NCI-H446 (cell line): ENCODE measurements at regions not wholly inside any gene's neighbourhood (a gene's known extent, or its start where the extent isn't known, plus 50 kb on each side); places are given as distances from the start of the nearest gene placed in this dataset.

Source experiments
- DNase-seq, 2 experiments: peaks; one replicate each; lab custom pipeline; 2025; lab: John Stamatoyannopoulos, UW

DNA sequence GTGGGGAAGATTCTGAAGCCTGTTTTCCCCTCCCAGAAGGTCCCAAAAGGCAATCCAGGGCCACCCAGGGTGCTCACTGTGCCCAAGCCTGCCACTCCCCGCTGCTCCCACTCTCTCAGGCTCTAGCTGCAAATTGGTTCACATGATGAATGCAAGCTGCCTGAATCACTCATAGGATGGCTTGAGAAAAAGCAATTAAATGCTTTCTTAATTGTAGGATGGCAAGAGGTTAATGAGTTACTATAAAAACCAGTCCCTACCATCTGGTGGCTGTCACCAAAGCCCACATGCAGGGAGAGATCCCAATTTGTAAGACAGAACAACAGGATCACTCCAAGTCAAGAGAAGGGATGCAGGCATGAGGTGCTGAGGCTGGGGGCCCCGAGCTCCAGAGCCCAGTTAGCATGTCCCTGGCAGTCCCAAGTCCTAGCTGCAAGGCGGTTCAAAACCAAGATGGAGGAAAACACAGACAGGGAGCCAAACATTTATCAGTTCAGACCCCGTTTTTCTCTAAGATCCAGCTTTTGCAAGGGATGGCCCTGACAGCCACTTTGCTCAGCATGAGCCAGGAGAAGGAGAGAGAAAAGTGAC lies 207.1 kb downstream of the UACA start:
- DNase-seq, result no peak

GRCh38 chr15:70555713-70556112 lies 207.6 kb downstream of the UACA start:
- no peak for DNase-seq

- DNase-seq, result no peak
Measured at GRCh38 chr15:70547846-70548487, 215.4 kb downstream of the UACA start.

DNA sequence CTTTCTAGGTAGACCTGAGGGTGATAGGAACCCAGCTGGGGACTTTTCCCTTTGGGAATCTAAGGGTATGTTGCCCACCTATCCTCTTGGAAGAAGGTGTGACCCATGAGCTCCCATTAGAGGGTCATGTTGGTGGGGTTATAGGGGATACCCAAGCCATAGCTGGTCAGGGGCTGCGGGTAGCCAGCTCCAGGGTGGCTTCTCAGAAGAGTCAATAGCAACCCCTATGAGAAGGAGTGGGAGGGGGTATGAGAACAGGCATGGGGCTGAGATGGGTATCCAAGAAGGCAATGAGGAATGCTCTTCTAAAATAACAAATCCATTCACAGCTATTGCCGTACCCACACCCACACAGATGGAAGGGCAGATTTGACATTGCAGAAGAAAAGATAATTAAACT lies 217.8 kb downstream of the UACA start:
- no peak for DNase-seq

DNA sequence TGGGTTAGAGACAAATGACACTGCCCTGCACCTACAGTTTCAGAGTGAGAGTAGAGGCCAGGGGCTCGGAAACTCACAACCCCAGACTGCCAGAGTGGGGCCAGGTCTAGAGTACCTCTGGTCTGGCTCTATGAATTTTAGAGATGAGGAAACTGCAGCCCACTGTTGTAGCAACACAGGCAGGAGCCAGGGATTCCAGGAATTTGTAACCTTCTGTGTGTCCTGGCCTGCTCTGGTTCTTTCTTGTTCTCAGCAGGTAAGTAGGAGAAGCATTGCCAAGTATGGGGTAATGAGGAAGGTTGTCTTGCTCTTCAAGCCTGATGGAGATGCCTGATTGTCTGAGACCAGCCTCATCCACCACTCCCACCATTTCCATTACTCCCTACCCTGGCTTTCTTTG lies 221.8 kb downstream of the UACA start:
- DNase-seq, result no peak

DNA sequence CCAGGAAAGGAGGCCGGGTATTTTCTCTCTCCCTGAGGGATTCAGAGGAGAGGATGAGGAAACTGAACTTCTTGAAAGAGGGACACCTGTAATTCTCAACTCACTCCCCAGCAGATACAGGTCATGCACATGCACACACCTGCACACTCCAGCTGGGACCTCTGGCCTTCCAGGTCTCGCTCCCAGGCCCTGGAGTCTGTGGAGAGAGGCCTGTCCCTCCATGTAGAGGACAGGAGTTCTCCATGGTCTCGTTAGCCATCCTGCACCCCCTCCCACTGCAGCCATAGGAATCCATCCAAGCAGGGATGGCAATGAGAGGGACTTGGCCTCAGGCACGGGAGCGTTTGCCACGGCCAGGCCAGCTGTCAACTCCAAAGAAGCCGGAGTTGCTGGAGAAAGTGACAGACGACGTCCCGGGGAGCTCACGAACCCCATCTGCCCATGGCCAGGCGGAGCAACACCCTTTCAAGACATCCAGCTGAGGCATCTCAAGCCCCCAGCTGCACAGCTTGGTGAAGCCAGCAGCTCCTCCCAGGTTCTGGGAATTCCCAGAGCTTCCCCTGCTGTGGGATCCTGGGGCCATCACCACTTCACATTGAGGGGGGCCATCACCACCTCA lies 223.3 kb downstream of the UACA start:
- DNase-seq, result no peak

DNA sequence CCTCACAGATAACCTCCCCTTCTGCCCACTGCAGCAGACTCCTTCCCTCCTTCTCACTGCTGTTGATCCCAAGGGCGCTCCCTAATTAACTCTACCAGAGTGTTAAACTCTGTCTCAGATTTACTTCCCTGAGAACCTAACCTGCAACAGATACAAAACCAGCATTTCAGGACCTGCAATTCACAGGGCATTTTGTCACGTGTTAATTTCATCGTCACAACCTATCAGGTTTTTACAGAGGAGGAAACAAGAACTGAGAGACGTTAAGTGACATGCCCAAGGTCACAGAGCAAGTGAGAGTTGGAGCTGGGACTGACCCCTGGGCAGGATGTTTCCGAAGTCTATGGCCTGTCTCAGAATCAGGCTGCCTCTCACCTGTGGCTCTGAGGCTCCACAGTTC lies 223.9 kb downstream of the UACA start:
- DNase-seq, result no peak

- DNase-seq, result no peak
Measured at GRCh38 chr15:70538278-70538677, 225.1 kb downstream of the UACA start.

DNA sequence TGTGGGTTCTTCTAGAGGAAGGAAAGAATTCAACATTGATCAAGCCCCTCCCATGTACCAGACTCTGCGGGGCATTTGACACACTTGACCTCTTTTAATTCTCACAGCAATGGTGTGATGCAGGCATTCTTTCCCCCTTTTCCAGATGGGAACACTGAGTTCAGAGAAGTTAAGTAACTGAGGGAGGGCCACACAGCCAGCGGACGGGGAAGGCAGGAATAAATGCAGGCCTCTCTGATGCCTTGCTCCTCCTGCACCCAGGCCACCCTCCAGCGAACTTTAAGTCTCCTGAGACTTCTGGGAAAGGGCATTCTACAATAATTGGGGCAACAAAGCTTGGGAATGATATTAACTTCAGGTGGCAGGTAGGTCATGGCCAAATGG lies 227.4 kb downstream of the UACA start:
- no peak for DNase-seq

- no peak for DNase-seq
Measured at GRCh38 chr15:70535071-70535954, 228.0 kb downstream of the UACA start.

DNA sequence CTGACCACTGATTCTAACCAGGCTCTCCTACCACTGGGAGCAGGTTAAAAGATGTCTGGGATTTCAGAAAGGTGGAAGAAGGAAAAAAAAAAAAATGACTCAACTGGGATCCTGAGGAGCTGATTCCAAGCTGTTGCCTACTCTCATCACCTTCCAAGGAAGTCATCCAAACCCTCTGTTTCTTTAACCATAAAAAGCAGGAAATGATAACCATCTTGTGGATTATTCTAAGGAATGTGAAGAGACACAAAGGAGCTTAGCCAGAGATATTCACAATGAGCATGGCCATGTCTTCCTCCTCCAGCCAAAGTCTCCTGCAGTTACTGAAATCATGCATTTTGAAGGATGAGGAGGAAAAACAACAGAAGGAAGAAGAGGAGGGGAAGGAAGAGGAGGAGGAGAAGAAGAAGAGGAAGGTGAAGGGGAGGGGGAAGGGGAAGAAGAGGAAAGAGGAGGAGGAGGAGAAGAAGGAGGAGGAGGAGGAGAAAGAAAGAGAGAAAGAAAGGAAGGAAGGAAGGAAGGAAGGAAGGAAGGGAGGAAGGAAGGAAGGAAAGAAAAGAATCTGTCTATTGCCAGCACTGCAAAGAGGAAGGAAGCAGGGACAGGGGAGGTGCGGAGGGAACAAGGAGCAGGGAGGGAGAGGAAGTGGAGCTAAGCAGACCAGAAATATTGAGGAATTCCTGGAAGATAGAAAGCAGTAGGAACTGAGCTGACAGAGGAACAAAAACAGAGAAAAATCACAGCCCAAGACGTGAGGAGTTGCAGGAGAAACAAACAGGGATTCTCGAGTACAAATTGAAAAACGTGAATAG lies 229.2 kb downstream of the UACA start:
- no peak for DNase-seq

GRCh38 chr15:70532531-70533186 lies 230.7 kb downstream of the UACA start:
- no peak for DNase-seq

DNA sequence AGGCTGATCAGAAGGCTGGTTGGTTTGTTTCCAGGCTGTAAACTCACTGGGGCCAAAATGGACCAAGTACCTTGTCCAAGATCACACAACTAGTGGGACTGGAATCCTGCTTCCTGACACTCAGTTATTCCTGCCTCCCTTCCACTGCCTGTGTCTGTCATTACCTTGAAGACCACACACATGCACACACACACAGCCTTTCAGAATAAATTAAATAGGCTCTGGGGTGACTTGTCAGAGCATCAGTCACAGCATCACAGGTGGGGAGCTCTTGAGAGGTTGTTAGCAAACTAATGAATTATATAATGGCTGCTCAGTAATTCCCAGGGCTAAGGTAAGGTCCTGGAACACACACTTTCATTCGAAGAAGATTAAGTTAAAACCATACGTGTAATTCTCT lies 231.8 kb downstream of the UACA start:
- no peak for DNase-seq

- DNase-seq, result no peak
Measured at GRCh38 chr15:70530906-70531305, 232.5 kb downstream of the UACA start.

- no peak for DNase-seq
Measured at GRCh38 chr15:70530503-70530902, 232.9 kb downstream of the UACA start.

DNA sequence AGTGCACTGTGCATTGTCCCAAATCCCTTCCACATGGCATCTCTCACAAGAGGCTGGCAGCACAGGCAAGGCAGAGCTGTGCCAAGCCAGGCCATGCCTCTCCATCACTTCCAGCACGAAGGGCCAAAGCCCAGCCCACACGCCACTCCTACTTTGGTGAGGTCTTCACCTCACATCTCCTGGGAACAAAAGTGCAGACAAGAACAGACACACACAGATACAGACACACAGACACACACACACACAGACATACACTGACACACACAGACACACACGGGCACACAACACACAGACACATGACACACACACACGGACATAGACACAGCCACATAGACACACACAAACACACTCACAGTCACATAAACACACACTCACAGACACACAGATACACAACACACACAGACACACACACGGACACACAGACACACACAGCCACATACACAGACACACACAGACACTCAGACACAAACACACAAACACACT lies 233.3 kb downstream of the UACA start:
- DNase-seq, result no peak

- no peak for DNase-seq
Measured at GRCh38 chr15:70528816-70529215, 234.5 kb downstream of the UACA start.

- DNase-seq, result no peak
Measured at GRCh38 chr15:70528270-70528706, 235.1 kb downstream of the UACA start.

DNA sequence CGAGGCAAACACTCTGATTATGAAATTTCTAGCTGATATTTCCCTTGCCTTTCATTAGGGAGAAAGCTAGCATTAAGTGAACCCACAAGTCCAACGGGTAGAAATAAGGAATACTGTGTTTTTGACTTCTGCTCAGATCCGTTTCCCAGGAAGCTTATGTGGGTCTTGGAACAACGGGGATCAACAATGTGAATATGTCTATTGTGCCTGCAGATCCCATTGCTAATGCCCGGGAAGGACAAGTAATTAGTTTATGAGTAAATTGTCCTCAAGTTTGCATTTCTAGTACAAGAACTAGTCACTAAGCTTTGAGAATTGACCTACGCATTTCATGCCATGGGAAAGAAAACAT lies 236.4 kb downstream of the UACA start:
- DNase-seq, result no peak

- no peak for DNase-seq
Measured at GRCh38 chr15:70526221-70526973, 237.0 kb downstream of the UACA start.

- DNase-seq, result no peak
Measured at GRCh38 chr15:70525551-70525950, 237.8 kb downstream of the UACA start.
